ENCODE measurements at regions not wholly inside any gene's neighbourhood (a gene's known extent, or its start where the extent isn't known, plus 50 kb on each side); places are given as distances from the start of the nearest gene placed in this dataset.

GRCh38 chr10:121425623-121426022, 172.6 kb downstream of the FGFR2 start:
- DNase-seq (ENCODE audit: low spot score) (no peak), ATAC-seq (no peak)
- Mint-ChIP-seq H3K27ac (no peak overlapping the region), H3K36me3 (no peaks in the 10 kb centered on the region), H3K9me3 (peaks cover 2% of the 10 kb centered on the region), H3K4me3 (no peak overlapping the region), H3K27me3 (peaks cover 2 to 6% of the 10 kb centered on the region in 2 donors), H3K4me1 (ENCODE audit: low read depth in 2 of 2) (no peaks in the 10 kb centered on the region)

GRCh38 chr10:121426307-121426706, 171.9 kb downstream of the FGFR2 start:
- H3K36me3 Mint-ChIP-seq, result no peaks in the 10 kb centered on the region
- DNase-seq (ENCODE audit: low spot score) (no peak), ATAC-seq (no peak)
- no peak overlapping the region for H3K4me3 Mint-ChIP-seq
- no peaks in the 10 kb centered on the region for H3K4me1 Mint-ChIP-seq (ENCODE audit: low read depth in 2 of 2)
- peaks cover 2 to 10% of the 10 kb centered on the region in 2 donors for H3K27me3 Mint-ChIP-seq
- H3K27ac Mint-ChIP-seq, result no peak overlapping the region
- peaks cover 2% of the 10 kb centered on the region for H3K9me3 Mint-ChIP-seq

Data from natural killer cell treated with Interleukin-12 subunit alpha and Interleukin-12 subunit beta and Interleukin-15 and Interleukin-18, amount 100 ng/mL, for 72 hours (primary cell).